ENCODE measurements at regions not wholly inside any gene's neighbourhood (a gene's known extent, or its start where the extent isn't known, plus 50 kb on each side); places are given as distances from the start of the nearest gene placed in this dataset.

DNA sequence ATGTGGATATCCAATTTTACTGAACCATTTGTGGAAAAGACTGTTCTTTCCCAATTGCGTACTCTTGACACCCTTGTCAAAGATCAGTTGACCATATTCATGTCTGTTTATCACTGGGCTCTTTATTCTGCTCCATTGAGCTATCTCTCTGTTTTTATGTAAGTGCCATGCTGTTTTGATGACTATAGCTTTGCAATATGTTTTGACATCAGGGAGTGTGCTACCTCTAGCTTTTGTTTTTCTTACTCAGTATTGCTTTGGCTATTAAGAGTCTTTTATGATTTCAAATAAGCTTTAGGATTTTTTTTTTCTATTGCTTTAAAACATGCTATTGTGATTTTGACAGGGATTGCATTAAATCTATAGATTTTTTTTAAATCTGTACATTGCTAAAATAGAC, 194.3 kb downstream of the SNAPC1 start:
- H2AFZ ChIP-seq (ENCODE audit: low read length), result no peak overlapping the region
- no peaks in the 10 kb centered on the region for H3K23me2 ChIP-seq (ENCODE audit: insufficient read length, low read depth, low read length, poor library complexity, severe bottlenecking)
- no peak overlapping the region for H3K27ac Mint-ChIP-seq
- H3K9me3 ChIP-seq (ENCODE audit: control insufficient read depth, low read depth, low read length), result no peaks in the 10 kb centered on the region
- H3K4me2 ChIP-seq (ENCODE audit: insufficient read depth, insufficient read length, low read length), result no peak overlapping the region
- no peak for DNase-seq
- TF ChIP-seq, protein P1, sequence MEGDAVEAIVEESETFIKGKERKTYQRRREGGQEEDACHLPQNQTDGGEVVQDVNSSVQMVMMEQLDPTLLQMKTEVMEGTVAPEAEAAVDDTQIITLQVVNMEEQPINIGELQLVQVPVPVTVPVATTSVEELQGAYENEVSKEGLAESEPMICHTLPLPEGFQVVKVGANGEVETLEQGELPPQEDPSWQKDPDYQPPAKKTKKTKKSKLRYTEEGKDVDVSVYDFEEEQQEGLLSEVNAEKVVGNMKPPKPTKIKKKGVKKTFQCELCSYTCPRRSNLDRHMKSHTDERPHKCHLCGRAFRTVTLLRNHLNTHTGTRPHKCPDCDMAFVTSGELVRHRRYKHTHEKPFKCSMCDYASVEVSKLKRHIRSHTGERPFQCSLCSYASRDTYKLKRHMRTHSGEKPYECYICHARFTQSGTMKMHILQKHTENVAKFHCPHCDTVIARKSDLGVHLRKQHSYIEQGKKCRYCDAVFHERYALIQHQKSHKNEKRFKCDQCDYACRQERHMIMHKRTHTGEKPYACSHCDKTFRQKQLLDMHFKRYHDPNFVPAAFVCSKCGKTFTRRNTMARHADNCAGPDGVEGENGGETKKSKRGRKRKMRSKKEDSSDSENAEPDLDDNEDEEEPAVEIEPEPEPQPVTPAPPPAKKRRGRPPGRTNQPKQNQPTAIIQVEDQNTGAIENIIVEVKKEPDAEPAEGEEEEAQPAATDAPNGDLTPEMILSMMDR (conservative IDR thresholded peaks at IDR 0.05), result no peak
- peaks cover 9 to 13% of the 10 kb centered on the region in 2 experiments; a peak in 4 of 5 replicates for H3K9me3 Mint-ChIP-seq
- no peaks in the 10 kb centered on the region for H3K79me1 ChIP-seq (ENCODE audit: insufficient read depth, low read depth, low read length, poor library complexity, severe bottlenecking)
- H3K4ac ChIP-seq (ENCODE audit: low read depth, low read length), result no peak overlapping the region
- H3K36me3 Mint-ChIP-seq (ENCODE audit: insufficient read depth in 1 of 3, low read depth in 3 of 3), result peaks cover 0 to 6% (median 0%) of the 10 kb centered on the region in 3 experiments; a peak in 2 of 7 replicates
- no peak overlapping the region for H3K18ac ChIP-seq (ENCODE audit: insufficient read length, low read depth, low read length)
- H3K27me3 ChIP-seq (ENCODE audit: insufficient read depth, low read length), result no peaks in the 10 kb centered on the region
- H4K20me1 ChIP-seq (ENCODE audit: control insufficient read depth, insufficient read depth, insufficient read length), result no peaks in the 10 kb centered on the region
- H4K91ac ChIP-seq (ENCODE audit: insufficient read length, low read depth, low read length), result no peak overlapping the region
- no peaks in the 10 kb centered on the region for H3K79me2 ChIP-seq (ENCODE audit: insufficient read depth, low read length)
- peaks cover 3 to 7% of the 10 kb centered on the region in 2 experiments; a peak in 3 of 4 replicates for H3K4me1 Mint-ChIP-seq
- no peak overlapping the region for H3K56ac ChIP-seq (ENCODE audit: insufficient read length, low read depth, low read length)
- H2AK5ac ChIP-seq (ENCODE audit: insufficient read length, low read length), result no peak overlapping the region
- no peak overlapping the region for H4K8ac ChIP-seq (replicated peaks; ENCODE audit: insufficient read length, low read depth, low read length)
- H2BK12ac ChIP-seq (ENCODE audit: insufficient read length, low read depth, low read length), result no peak overlapping the region
- no peak overlapping the region for H2BK15ac ChIP-seq (ENCODE audit: low read depth, low read length)
- H3K9ac ChIP-seq (ENCODE audit: extremely low read depth, insufficient read length, low read length), result no peak overlapping the region
- no peaks in the 10 kb centered on the region for H3K4me1 ChIP-seq (ENCODE audit: insufficient read depth, low read length)
- H3K14ac ChIP-seq (ENCODE audit: insufficient read depth, low read length), result no peak overlapping the region
- H3T11ph ChIP-seq (ENCODE audit: low read length), result no peak overlapping the region
- H3K23ac ChIP-seq (ENCODE audit: insufficient read length, low read depth, low read length), result no peak overlapping the region
- no peak overlapping the region for H2BK5ac ChIP-seq (ENCODE audit: insufficient read length, low read length)
- H3K4me3 Mint-ChIP-seq, result no peak overlapping the region
- WGBS (ENCODE audit: extremely low coverage, insufficient read length, low lambda C conversion rate), result no CpG with 5 or more reads among the region's 1 CpG
- no peak overlapping the region for H2BK20ac ChIP-seq (ENCODE audit: low read depth, low read length, poor library complexity, severe bottlenecking)
- H3K27me3 Mint-ChIP-seq (ENCODE audit: low read depth), result no peaks in the 10 kb centered on the region
- no peak overlapping the region for H2BK120ac ChIP-seq (ENCODE audit: low read depth, low read length, poor library complexity, severe bottlenecking)
- H4K5ac ChIP-seq (ENCODE audit: insufficient read length, low read depth, low read length), result no peak overlapping the region
- no peak overlapping the region for H3K27ac ChIP-seq (ENCODE audit: insufficient read length, low read depth, low read length)

Measured in H9 (cell line).